ENCODE measurements at regions not wholly inside any gene's neighbourhood (a gene's known extent, or its start where the extent isn't known, plus 50 kb on each side); places are given as distances from the start of the nearest gene placed in this dataset.

DNA sequence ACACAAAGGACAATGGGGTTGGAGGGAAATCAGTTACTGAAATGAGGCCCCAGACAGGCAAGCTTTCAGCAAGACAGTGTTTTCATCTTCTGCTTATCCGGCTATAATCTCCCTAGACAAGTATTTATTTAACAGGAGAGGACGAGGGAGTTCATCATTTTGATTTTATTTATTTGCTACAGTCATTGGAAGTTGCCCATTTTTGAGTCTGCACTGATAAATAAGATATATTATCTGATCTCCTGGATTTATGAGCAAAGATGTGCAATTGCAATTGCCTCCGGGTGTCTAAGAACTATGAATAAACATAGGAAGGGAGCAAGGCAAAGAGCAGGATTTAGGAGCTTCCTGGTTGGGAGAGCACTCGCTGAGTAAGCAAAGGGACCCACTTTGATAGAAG is 263.2 kb upstream of the EDA2R start:
- H4K8ac ChIP-seq (ENCODE audit: low read depth in 2 of 2, low read length in 2 of 2) = no peak overlapping the region
- H3K9me3 ChIP-seq (ENCODE audit: control insufficient read depth, insufficient read depth, low read length) = no peaks in the 10 kb centered on the region
- H3K4ac ChIP-seq (ENCODE audit: low read depth, low read length) = no peak overlapping the region
- DNase-seq (no peak), ATAC-seq (ENCODE audit: low read depth) (no peak)
- no peaks in the 10 kb centered on the region for H3K36me3 ChIP-seq (ENCODE audit: control insufficient read depth, insufficient read depth, low read length)
- ChIA-PET POLR2A (ENCODE audit: unreplicated experiment) (no interaction called here), CTCF (no interaction called here)
- no peak overlapping the region for H3K27ac ChIP-seq (ENCODE audit: insufficient read depth, low read length)
- H2BK120ac ChIP-seq (ENCODE audit: low read depth, low read length) = no peak overlapping the region
- no peaks in the 10 kb centered on the region for H3K27me3 ChIP-seq (ENCODE audit: control insufficient read depth, insufficient read depth, low read length)
- dilution Hi-C loops (cut with HindIII; ENCODE audit: low sequenced_read_pairs, unreplicated experiment) (no loop called here), in situ Hi-C loops (cut with MboI; ENCODE audit: low sequenced_read_pairs) (no loop called here), intact Hi-C loops (cut with micrococcal nuclease) (no loop called here)
- no peak overlapping the region for H3K23ac ChIP-seq (ENCODE audit: low read depth, low read length)
- no peak overlapping the region for H2AFZ ChIP-seq (replicated peaks; ENCODE audit: low read length, poor library complexity)
- no peak overlapping the region for H3K9ac ChIP-seq (ENCODE audit: low read depth, low read length)
- no peak overlapping the region for H2BK15ac ChIP-seq (ENCODE audit: low read depth, low read length)
- H2BK20ac ChIP-seq (ENCODE audit: low read depth, low read length) = no peak overlapping the region
- no peaks in the 10 kb centered on the region for H4K20me1 ChIP-seq (ENCODE audit: insufficient read depth, low read length)
- H3K4me2 ChIP-seq (ENCODE audit: low read depth, low read length) = no peak overlapping the region
- TF ChIP-seq SMC3 (IDR thresholded peaks at IDR 0.05; ENCODE audit: low read depth, low read length) (no peak), POLR2A (IDR thresholded peaks at IDR 0.05; ENCODE audit: low read depth, low read length) (no peak), MAZ (IDR thresholded peaks at IDR 0.05; ENCODE audit: borderline replicate concordance, low read depth, low read length) (no peak), FOS (IDR thresholded peaks at IDR 0.05; ENCODE audit: low read depth, low read length) (no peak), RFX5 (IDR thresholded peaks at IDR 0.05; ENCODE audit: low read depth, low read length) (no peak), NFE2L2 (IDR thresholded peaks at IDR 0.05; ENCODE audit: low read depth, low read length) (no peak), MAFK (IDR thresholded peaks at IDR 0.05; ENCODE audit: low read depth, low read length) (no peak), RCOR1 (IDR thresholded peaks at IDR 0.05; ENCODE audit: insufficient replicate concordance, low read length) (no peak), BHLHE40 (IDR thresholded peaks at IDR 0.05; ENCODE audit: low read depth, low read length) (no peak), CEBPB (IDR thresholded peaks at IDR 0.05; ENCODE audit: low read depth, low read length) (no peak), CHD1 (IDR thresholded peaks at IDR 0.05; ENCODE audit: low read depth, low read length) (no peak), RAD21 (IDR thresholded peaks at IDR 0.05; ENCODE audit: low read length) (no peak), MXI1 (IDR thresholded peaks at IDR 0.05; ENCODE audit: borderline replicate concordance, low read depth, low read length) (no peak)
- TF ChIP-seq, protein P1, sequence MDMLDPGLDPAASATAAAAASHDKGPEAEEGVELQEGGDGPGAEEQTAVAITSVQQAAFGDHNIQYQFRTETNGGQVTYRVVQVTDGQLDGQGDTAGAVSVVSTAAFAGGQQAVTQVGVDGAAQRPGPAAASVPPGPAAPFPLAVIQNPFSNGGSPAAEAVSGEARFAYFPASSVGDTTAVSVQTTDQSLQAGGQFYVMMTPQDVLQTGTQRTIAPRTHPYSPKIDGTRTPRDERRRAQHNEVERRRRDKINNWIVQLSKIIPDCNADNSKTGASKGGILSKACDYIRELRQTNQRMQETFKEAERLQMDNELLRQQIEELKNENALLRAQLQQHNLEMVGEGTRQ (IDR thresholded peaks at IDR 0.05; ENCODE audit: low read depth, low read length) = no peak
- TF ChIP-seq, protein P2, sequence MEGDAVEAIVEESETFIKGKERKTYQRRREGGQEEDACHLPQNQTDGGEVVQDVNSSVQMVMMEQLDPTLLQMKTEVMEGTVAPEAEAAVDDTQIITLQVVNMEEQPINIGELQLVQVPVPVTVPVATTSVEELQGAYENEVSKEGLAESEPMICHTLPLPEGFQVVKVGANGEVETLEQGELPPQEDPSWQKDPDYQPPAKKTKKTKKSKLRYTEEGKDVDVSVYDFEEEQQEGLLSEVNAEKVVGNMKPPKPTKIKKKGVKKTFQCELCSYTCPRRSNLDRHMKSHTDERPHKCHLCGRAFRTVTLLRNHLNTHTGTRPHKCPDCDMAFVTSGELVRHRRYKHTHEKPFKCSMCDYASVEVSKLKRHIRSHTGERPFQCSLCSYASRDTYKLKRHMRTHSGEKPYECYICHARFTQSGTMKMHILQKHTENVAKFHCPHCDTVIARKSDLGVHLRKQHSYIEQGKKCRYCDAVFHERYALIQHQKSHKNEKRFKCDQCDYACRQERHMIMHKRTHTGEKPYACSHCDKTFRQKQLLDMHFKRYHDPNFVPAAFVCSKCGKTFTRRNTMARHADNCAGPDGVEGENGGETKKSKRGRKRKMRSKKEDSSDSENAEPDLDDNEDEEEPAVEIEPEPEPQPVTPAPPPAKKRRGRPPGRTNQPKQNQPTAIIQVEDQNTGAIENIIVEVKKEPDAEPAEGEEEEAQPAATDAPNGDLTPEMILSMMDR (conservative IDR thresholded peaks at IDR 0.05; ENCODE audit: low read depth, low read length) = no peak
- TF ChIP-seq, protein P3, sequence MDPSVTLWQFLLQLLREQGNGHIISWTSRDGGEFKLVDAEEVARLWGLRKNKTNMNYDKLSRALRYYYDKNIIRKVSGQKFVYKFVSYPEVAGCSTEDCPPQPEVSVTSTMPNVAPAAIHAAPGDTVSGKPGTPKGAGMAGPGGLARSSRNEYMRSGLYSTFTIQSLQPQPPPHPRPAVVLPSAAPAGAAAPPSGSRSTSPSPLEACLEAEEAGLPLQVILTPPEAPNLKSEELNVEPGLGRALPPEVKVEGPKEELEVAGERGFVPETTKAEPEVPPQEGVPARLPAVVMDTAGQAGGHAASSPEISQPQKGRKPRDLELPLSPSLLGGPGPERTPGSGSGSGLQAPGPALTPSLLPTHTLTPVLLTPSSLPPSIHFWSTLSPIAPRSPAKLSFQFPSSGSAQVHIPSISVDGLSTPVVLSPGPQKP (IDR thresholded peaks at IDR 0.05; ENCODE audit: borderline replicate concordance, low read depth, low read length) = no peak
- H3K18ac ChIP-seq (ENCODE audit: low read depth, low read length) = no peak overlapping the region
- H3K79me1 ChIP-seq (ENCODE audit: low read depth in 1 of 2, low read length in 2 of 2) = no peaks in the 10 kb centered on the region
- H4K91ac ChIP-seq (ENCODE audit: insufficient read depth, low read depth, low read length) = no peak overlapping the region
- H3K9me1 ChIP-seq (ENCODE audit: insufficient read depth, low read length) = no peaks in the 10 kb centered on the region
- BruUV-seq (replicated peaks) = no TSS peak
- no peak overlapping the region for H2BK5ac ChIP-seq (ENCODE audit: low read depth, low read length, poor library complexity, severe bottlenecking)
- no peaks in the 10 kb centered on the region for H3K4me1 ChIP-seq (ENCODE audit: control insufficient read depth, insufficient read depth, low read length)
- no peak overlapping the region for H3K56ac ChIP-seq (ENCODE audit: extremely low read depth, insufficient read depth, low read length)
- no peak overlapping the region for H3K4me3 ChIP-seq (ENCODE audit: insufficient read depth, low read depth, low read length)
- H4K5ac ChIP-seq (ENCODE audit: low read depth, low read length) = no peak overlapping the region
- H3K14ac ChIP-seq (replicated peaks; ENCODE audit: low read depth, low read length) = no peak overlapping the region
- WGBS, 2 experiments (ENCODE audit: extremely low coverage in 2 of 2, insufficient read length in 1 of 2) = no CpG with 5 or more reads among the region's 4 CpGs
- no peak overlapping the region for H2AK9ac ChIP-seq (replicated peaks; ENCODE audit: low read depth, low read length, poor library complexity)
- no peak overlapping the region for H2AK5ac ChIP-seq (ENCODE audit: low read depth, low read length)
